ENCODE measurements at regions not wholly inside any gene's neighbourhood (a gene's known extent, or its start where the extent isn't known, plus 50 kb on each side); places are given as distances from the start of the nearest gene placed in this dataset.
A peak's percentile ranks its signal among the peaks of the same experiment; 100 is the strongest.

DNA sequence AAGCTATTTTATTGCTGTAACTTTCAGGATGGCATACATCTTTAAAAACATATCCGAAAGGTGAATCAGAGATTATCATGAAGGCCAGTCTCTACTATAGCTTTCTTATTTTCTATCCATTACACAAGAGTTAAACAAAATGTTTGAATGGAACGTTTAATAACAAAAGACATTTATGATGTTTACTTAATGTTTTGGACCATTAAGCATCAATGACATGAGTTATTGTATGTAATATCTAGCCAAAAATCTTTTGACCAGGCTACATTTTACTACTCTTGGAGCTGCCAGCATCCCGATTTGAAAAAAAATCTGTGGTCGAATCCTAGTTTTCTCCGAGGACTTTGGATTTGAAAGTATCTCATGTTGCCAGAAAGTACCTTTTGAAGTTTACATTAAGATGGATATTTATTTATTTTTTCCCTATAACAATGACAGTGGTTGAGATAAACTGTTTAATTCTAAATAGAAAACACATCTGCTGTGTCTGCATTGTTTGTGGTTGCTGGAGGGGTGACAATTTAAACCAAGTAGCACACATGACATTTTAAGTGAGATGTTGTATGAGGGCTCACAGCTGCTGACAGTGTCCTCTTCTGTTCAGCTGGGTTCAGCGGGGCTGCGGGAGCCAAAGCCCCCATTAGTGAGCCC lies 293.7 kb upstream of the TCF21 start:
- H3K36me3 ChIP-seq (ENCODE audit: control insufficient read depth in 2 of 4, insufficient read depth in 4 of 4, low read length in 3 of 4): no peaks in the 10 kb centered on the region
- TF ChIP-seq FOSL1 (IDR thresholded peaks at IDR 0.05; ENCODE audit: insufficient read depth, low read depth, low read length): no peak
- TF ChIP-seq NANOG (IDR thresholded peaks at IDR 0.05; ENCODE audit: insufficient read depth, low read depth, low read length, poor library complexity, severe bottlenecking): no peak
- TF ChIP-seq MAFK (IDR thresholded peaks at IDR 0.05; ENCODE audit: low read depth, low read length): no peak
- no peak for TF ChIP-seq USF2 (IDR thresholded peaks at IDR 0.05; ENCODE audit: low read length)
- no peak for TF ChIP-seq RBBP5 (IDR thresholded peaks at IDR 0.05; ENCODE audit: borderline replicate concordance, low read depth, low read length)
- TF ChIP-seq CREB1 (IDR thresholded peaks at IDR 0.05): no peak
- TF ChIP-seq SIRT6 (IDR thresholded peaks at IDR 0.05; ENCODE audit: low read length): no peak
- TF ChIP-seq, protein P1, sequence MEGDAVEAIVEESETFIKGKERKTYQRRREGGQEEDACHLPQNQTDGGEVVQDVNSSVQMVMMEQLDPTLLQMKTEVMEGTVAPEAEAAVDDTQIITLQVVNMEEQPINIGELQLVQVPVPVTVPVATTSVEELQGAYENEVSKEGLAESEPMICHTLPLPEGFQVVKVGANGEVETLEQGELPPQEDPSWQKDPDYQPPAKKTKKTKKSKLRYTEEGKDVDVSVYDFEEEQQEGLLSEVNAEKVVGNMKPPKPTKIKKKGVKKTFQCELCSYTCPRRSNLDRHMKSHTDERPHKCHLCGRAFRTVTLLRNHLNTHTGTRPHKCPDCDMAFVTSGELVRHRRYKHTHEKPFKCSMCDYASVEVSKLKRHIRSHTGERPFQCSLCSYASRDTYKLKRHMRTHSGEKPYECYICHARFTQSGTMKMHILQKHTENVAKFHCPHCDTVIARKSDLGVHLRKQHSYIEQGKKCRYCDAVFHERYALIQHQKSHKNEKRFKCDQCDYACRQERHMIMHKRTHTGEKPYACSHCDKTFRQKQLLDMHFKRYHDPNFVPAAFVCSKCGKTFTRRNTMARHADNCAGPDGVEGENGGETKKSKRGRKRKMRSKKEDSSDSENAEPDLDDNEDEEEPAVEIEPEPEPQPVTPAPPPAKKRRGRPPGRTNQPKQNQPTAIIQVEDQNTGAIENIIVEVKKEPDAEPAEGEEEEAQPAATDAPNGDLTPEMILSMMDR (IDR thresholded peaks at IDR 0.05; ENCODE audit: control extremely low read depth in 1 of 3, insufficient read depth in 1 of 3, low read depth in 1 of 3, low read length in 3 of 3): no peak
- TF ChIP-seq GABPA (IDR thresholded peaks at IDR 0.05; ENCODE audit: borderline replicate concordance, insufficient read depth, low read length): no peak
- no peak for TF ChIP-seq POLR2AphosphoS5 (IDR thresholded peaks at IDR 0.05; ENCODE audit: low read depth, low read length)

More for the DNA sequence above, 293.7 kb upstream of the TCF21 start:
- Histone ChIP-seq H3K4me2 (ENCODE audit: insufficient read depth in 1 of 2, low read depth in 2 of 2, low read length in 2 of 2) (no peak overlapping the region), H2BK15ac (ENCODE audit: low read length) (no peak overlapping the region), H2BK5ac (ENCODE audit: low read depth, low read length) (no peak overlapping the region), H3K4me1 (replicated peaks in 1 of 4; ENCODE audit: control insufficient read depth in 3 of 4, insufficient read depth in 4 of 4, low read length in 3 of 4) (no peaks in the 10 kb centered on the region), H4K20me1 (replicated peaks in 1 of 2; ENCODE audit: control insufficient read depth in 1 of 2, insufficient read depth in 2 of 2, low read length in 2 of 2) (no peaks in the 10 kb centered on the region), H3K14ac (ENCODE audit: insufficient read length) (no peak overlapping the region), H3K4ac (replicated peaks; ENCODE audit: insufficient read length, low read depth, low read length) (no peak overlapping the region), H3K56ac (replicated peaks; ENCODE audit: insufficient read length, low read depth, low read length) (no peak overlapping the region), H3K18ac (ENCODE audit: extremely low read depth, low read length) (no peak overlapping the region), H2AK5ac (ENCODE audit: low read depth, low read length) (no peak overlapping the region), H4K91ac (replicated peaks; ENCODE audit: insufficient read length, low read length) (no peak overlapping the region), H2AFZ (ENCODE audit: low read length) (peak overlapping the region; percentile 64; the same call in 1 of the 2 replicates), H4K5ac (ENCODE audit: insufficient read length, low read depth, low read length) (no peak overlapping the region), H3K23me2 (ENCODE audit: low read depth, low read length) (no peaks in the 10 kb centered on the region), H3K27ac (ENCODE audit: low read depth, low read length) (no peak overlapping the region), H3K9me3 (ENCODE audit: insufficient read depth in 2 of 2, low read depth in 1 of 2, low read length in 1 of 2) (no peaks in the 10 kb centered on the region), H3K4me3 (ENCODE audit: extremely low read depth in 1 of 4, insufficient read depth in 2 of 4, low read depth in 3 of 4, low read length in 4 of 4) (no peak overlapping the region), H3K23ac (ENCODE audit: insufficient read length) (no peak overlapping the region), H3K79me1 (ENCODE audit: low read depth, low read length) (no peaks in the 10 kb centered on the region), H2BK120ac (replicated peaks; ENCODE audit: low read depth, low read length) (no peak overlapping the region), H3K27me3 (replicated peaks in 1 of 4; ENCODE audit: control insufficient read depth in 3 of 4, extremely low read depth in 1 of 4, insufficient read depth in 3 of 4, low read length in 3 of 4) (no peaks in the 10 kb centered on the region), H3K79me2 (ENCODE audit: control insufficient read depth in 1 of 2, insufficient read depth in 2 of 2, low read length in 2 of 2) (no peaks in the 10 kb centered on the region), H4K8ac (ENCODE audit: extremely low read depth, insufficient read depth, low read length) (no peak overlapping the region), H3K9ac (replicated peaks in 1 of 4; ENCODE audit: extremely low read depth in 1 of 4, low read depth in 3 of 4, low read length in 3 of 4) (no peak overlapping the region), H2BK20ac (ENCODE audit: low read length) (no peak overlapping the region), H2BK12ac (ENCODE audit: low read depth, low read length) (no peak overlapping the region)
- DNase-seq (ENCODE audit: low read depth in 1 of 2, low spot score in 2 of 2): no peak
- ChIA-PET POLR2A (ENCODE audit: partially characterized antibody) (no interaction called here), CTCF (ENCODE audit: partially characterized antibody) (interaction anchor here (1.0 to 1.2 kb wide), 2 partner anchors 14 to 509 kb away, joined by 3 read pairs; no protein-coding TSS in a partner anchor)
- 88% methylated on average over 7 of the region's 7 CpGs; no CpG with 5 or more reads in 1 of the 2 experiments for WGBS, 2 experiments (ENCODE audit: extremely low coverage in 1 of 2, insufficient coverage in 1 of 2, insufficient read length in 1 of 2, insufficient replicate concordance in 2 of 2, low coverage in 1 of 2, low lambda C conversion rate in 2 of 2, missing lambda C conversion rate in 1 of 2)
- FAIRE-seq: no peak

All from H1 (cell line).